Neuronal stem cell (in vitro differentiated cells): ENCODE measurements at regions not wholly inside any gene's neighbourhood (a gene's known extent, or its start where the extent isn't known, plus 50 kb on each side); places are given as distances from the start of the nearest gene placed in this dataset.

Source experiments
- DNase-seq: peaks from one replicate; pipeline ENCODE4 v3.0.0-alpha.2; 2013; ENCODE audit warnings: low spot score
- H2AFZ ChIP-seq: one replicate; pipeline ENCODE4 v1.6.1; 2013; ENCODE audit warnings: mild to moderate bottlenecking, low read length, inconsistent platforms
- H2AK5ac ChIP-seq: 2 replicates; pipeline ENCODE4 v1.6.1; 2013; ENCODE audit warnings: low read depth, mild to moderate bottlenecking, inconsistent platforms, low read length, moderate library complexity, mixed read lengths
- H2BK120ac ChIP-seq: 2 replicates; pipeline ENCODE4 v1.6.1; 2013; ENCODE audit warnings: low read depth, mild to moderate bottlenecking, inconsistent platforms, low read length, moderate library complexity, mixed read lengths
- H2BK12ac ChIP-seq: one replicate; pipeline ENCODE4 v1.6.1; 2013; ENCODE audit warnings: low read length, inconsistent platforms
- H2BK15ac ChIP-seq: 2 replicates; pipeline ENCODE4 v1.6.1; 2013; ENCODE audit warnings: mild to moderate bottlenecking, low read length, inconsistent platforms, mixed read lengths
- H2BK5ac ChIP-seq: one replicate; pipeline ENCODE4 v1.6.1; 2013; ENCODE audit warnings: inconsistent platforms, mild to moderate bottlenecking, low read length, moderate library complexity
- H3K14ac ChIP-seq: one replicate; pipeline ENCODE4 v1.6.1; 2013; ENCODE audit warnings: low read length, inconsistent platforms
- H3K18ac ChIP-seq: 2 replicates; pipeline ENCODE4 v1.6.1; 2013; ENCODE audit warnings: low read length, inconsistent platforms
- H3K23ac ChIP-seq: 2 replicates; pipeline ENCODE4 v1.6.1; 2013; ENCODE audit warnings: low read depth, mild to moderate bottlenecking, mixed read lengths, low read length, inconsistent platforms; ENCODE audit not compliant: poor library complexity
- H3K27ac ChIP-seq: replicated peaks from 3 replicates; pipeline ENCODE4 v1.5.1; 2013; ENCODE audit warnings: low read length, inconsistent platforms
- H3K27me3 ChIP-seq, 3 experiments: 2 replicates each; pipeline ENCODE4 v1.6.1; 2013; ENCODE audit warnings: low read length in 3 of 3, mild to moderate bottlenecking in 2 of 3, inconsistent platforms in 1 of 3, low read depth in 1 of 3, mixed read lengths in 1 of 3, moderate library complexity in 1 of 3; ENCODE audit not compliant: control insufficient read depth in 3 of 3, insufficient read depth in 3 of 3
- H3K36me3 ChIP-seq, 2 donors: replicated peaks in 1 of 2; 2 replicates each; pipeline ENCODE4 v1.6.1; 2013; ENCODE audit warnings: low read length in 2 of 2; ENCODE audit not compliant: control insufficient read depth in 2 of 2, insufficient read depth in 2 of 2
- H3K4ac ChIP-seq: 2 replicates; pipeline ENCODE4 v1.6.1; 2013; ENCODE audit warnings: inconsistent platforms, mild to moderate bottlenecking, low read length, moderate library complexity
- H3K4me1 ChIP-seq, 2 donors: 1 replicate in 1 of 2; 2 replicates in 1 of 2; pipeline ENCODE4 v1.6.1; 2013; ENCODE audit warnings: low read length in 2 of 2, low read depth in 1 of 2; ENCODE audit not compliant: control insufficient read depth in 2 of 2, insufficient read depth in 1 of 2
- H3K4me2 ChIP-seq: one replicate; pipeline ENCODE4 v1.6.1; 2013; ENCODE audit warnings: mild to moderate bottlenecking, low read length, inconsistent platforms; ENCODE audit not compliant: insufficient read depth, poor library complexity, severe bottlenecking
- H3K4me3 ChIP-seq, 2 donors: 2 replicates each; pipeline ENCODE4 v1.5.1; 2013; ENCODE audit warnings: low read length in 2 of 2, mild to moderate bottlenecking in 2 of 2, inconsistent platforms in 1 of 2, moderate library complexity in 1 of 2
- H3K79me1 ChIP-seq: one replicate; pipeline ENCODE4 v1.6.1; 2013; ENCODE audit warnings: low read depth, mild to moderate bottlenecking, inconsistent platforms, low read length, moderate library complexity
- H3K9ac ChIP-seq: one replicate; pipeline ENCODE4 v1.6.1; 2013; ENCODE audit warnings: mild to moderate bottlenecking, low read depth, low read length, inconsistent platforms; ENCODE audit not compliant: poor library complexity
- H3K9me3 ChIP-seq, 2 donors: replicated peaks in 1 of 2; 2 replicates each; pipeline versions ENCODE3 to v1.6.1; 2013; ENCODE audit warnings: low read length in 2 of 2, mild to moderate bottlenecking in 2 of 2, inconsistent platforms in 1 of 2, low read depth in 1 of 2, mixed read lengths in 1 of 2, moderate library complexity in 1 of 2; ENCODE audit not compliant: control insufficient read depth in 2 of 2, insufficient read depth in 1 of 2
- H4K8ac ChIP-seq: one replicate; pipeline ENCODE4 v1.6.1; 2013; ENCODE audit warnings: low read depth, mild to moderate bottlenecking, inconsistent platforms, low read length, moderate library complexity
- H4K91ac ChIP-seq: one replicate; pipeline ENCODE4 v1.6.1; 2013; ENCODE audit warnings: low read length, low read depth, mild to moderate bottlenecking, inconsistent platforms; ENCODE audit not compliant: poor library complexity
- WGBS, 2 donors: extraction: QIAGEN DNeasy Blood & Tissue Kit; methylation state at CpG; one replicate each; pipeline ENCODE4 v1.1.7; 2013; ENCODE audit warnings: missing lambda C conversion rate in 2 of 2, mixed read lengths in 1 of 2; ENCODE audit not compliant: insufficient read length in 2 of 2, insufficient replicate concordance in 1 of 2; ENCODE audit errors: extremely low coverage in 2 of 2; 5-methylcytosine and 5-hydroxymethylcytosine counted together

GRCh38 chr13:22312405-22312803 is 641.5 kb downstream of the FGF9 start:
- no peak overlapping the region for H4K91ac ChIP-seq
- H3K4me2 ChIP-seq: no peak overlapping the region
- no peaks in the 10 kb centered on the region for H3K4me1 ChIP-seq
- H3K23ac ChIP-seq: no peak overlapping the region
- no peak overlapping the region for H2BK12ac ChIP-seq
- DNase-seq: no peak
- H3K4me3 ChIP-seq: no peak overlapping the region
- H2AK5ac ChIP-seq: no peak overlapping the region
- no peak overlapping the region for H3K9ac ChIP-seq
- no peak overlapping the region for H2BK5ac ChIP-seq
- H3K18ac ChIP-seq: no peak overlapping the region
- H3K79me1 ChIP-seq: no peaks in the 10 kb centered on the region
- H2BK15ac ChIP-seq: no peak overlapping the region
- H2AFZ ChIP-seq: no peak overlapping the region
- no peak overlapping the region for H4K8ac ChIP-seq
- H3K4ac ChIP-seq: no peak overlapping the region
- WGBS, 2 donors: no CpG with 5 or more reads among the region's 2 CpGs
- H3K27me3 ChIP-seq: no peaks in the 10 kb centered on the region
- H3K14ac ChIP-seq: no peak overlapping the region
- no peaks in the 10 kb centered on the region for H3K9me3 ChIP-seq
- H3K27ac ChIP-seq: no peak overlapping the region
- no peaks in the 10 kb centered on the region for H3K36me3 ChIP-seq
- H2BK120ac ChIP-seq: no peak overlapping the region

GRCh38 chr13:22316494-22317025 is 645.7 kb downstream of the FGF9 start:
- no peaks in the 10 kb centered on the region for H3K36me3 ChIP-seq
- no peak overlapping the region for H3K4me2 ChIP-seq
- no peak overlapping the region for H3K23ac ChIP-seq
- no peak overlapping the region for H2BK120ac ChIP-seq
- H2AK5ac ChIP-seq: peak overlapping the region; percentile 20
- no peak overlapping the region for H3K27ac ChIP-seq
- no peak overlapping the region for H3K14ac ChIP-seq
- H3K4me1 ChIP-seq: peaks cover 0 to 2% of the 10 kb centered on the region in 2 donors
- no CpG with 5 or more reads among the region's 8 CpGs for WGBS, 2 donors
- no peaks in the 10 kb centered on the region for H3K9me3 ChIP-seq
- H2BK12ac ChIP-seq: peak overlapping the region; percentile 99
- peak overlapping the region; percentile 81 for H3K18ac ChIP-seq
- no peak for DNase-seq
- no peak overlapping the region for H3K4me3 ChIP-seq
- no peak overlapping the region for H4K91ac ChIP-seq
- no peak overlapping the region for H4K8ac ChIP-seq
- no peak overlapping the region for H3K9ac ChIP-seq
- peak overlapping the region; percentile 86 for H2BK15ac ChIP-seq
- no peak overlapping the region for H2AFZ ChIP-seq
- H2BK5ac ChIP-seq: peak overlapping the region; percentile 84
- H3K4ac ChIP-seq: no peak overlapping the region
- no peaks in the 10 kb centered on the region for H3K27me3 ChIP-seq
- H3K79me1 ChIP-seq: no peaks in the 10 kb centered on the region

- no peak overlapping the region for H3K23ac ChIP-seq
- no peak overlapping the region for H3K4me2 ChIP-seq
- H4K91ac ChIP-seq: no peak overlapping the region
- no peak overlapping the region for H2AK5ac ChIP-seq
- H3K18ac ChIP-seq: no peak overlapping the region
- H4K8ac ChIP-seq: no peak overlapping the region
- H3K14ac ChIP-seq: no peak overlapping the region
- peaks cover 0 to 2% of the 10 kb centered on the region in 2 donors for H3K4me1 ChIP-seq
- no peak overlapping the region for H3K27ac ChIP-seq
- H2BK5ac ChIP-seq: no peak overlapping the region
- no CpG with 5 or more reads among the region's 3 CpGs for WGBS, 2 donors
- no peak overlapping the region for H2BK15ac ChIP-seq
- H3K9ac ChIP-seq: no peak overlapping the region
- H3K27me3 ChIP-seq: no peaks in the 10 kb centered on the region
- no peaks in the 10 kb centered on the region for H3K79me1 ChIP-seq
- H3K4ac ChIP-seq: no peak overlapping the region
- H3K4me3 ChIP-seq: no peak overlapping the region
- H3K36me3 ChIP-seq: no peaks in the 10 kb centered on the region
- H3K9me3 ChIP-seq: no peaks in the 10 kb centered on the region
- H2AFZ ChIP-seq: no peak overlapping the region
- H2BK12ac ChIP-seq: no peak overlapping the region
- no peak overlapping the region for H2BK120ac ChIP-seq
- DNase-seq: no peak
Measured at GRCh38 chr13:22320991-22321390, 650.1 kb downstream of the FGF9 start.

GRCh38 chr13:22325761-22326160 is 654.9 kb downstream of the FGF9 start:
- no peak overlapping the region for H4K8ac ChIP-seq
- WGBS, 2 donors: no CpG with 5 or more reads among the region's 3 CpGs
- no peak overlapping the region for H2BK5ac ChIP-seq
- no peaks in the 10 kb centered on the region for H3K9me3 ChIP-seq
- no peak overlapping the region for H3K23ac ChIP-seq
- no peaks in the 10 kb centered on the region for H3K36me3 ChIP-seq
- no peaks in the 10 kb centered on the region for H3K4me1 ChIP-seq
- H3K14ac ChIP-seq: no peak overlapping the region
- no peak overlapping the region for H3K4ac ChIP-seq
- no peaks in the 10 kb centered on the region for H3K79me1 ChIP-seq
- no peak overlapping the region for H2BK120ac ChIP-seq
- H2BK15ac ChIP-seq: no peak overlapping the region
- H2AFZ ChIP-seq: no peak overlapping the region
- H4K91ac ChIP-seq: no peak overlapping the region
- no peak overlapping the region for H3K4me3 ChIP-seq
- no peak overlapping the region for H3K27ac ChIP-seq
- H2BK12ac ChIP-seq: no peak overlapping the region
- no peak overlapping the region for H2AK5ac ChIP-seq
- no peak for DNase-seq
- no peak overlapping the region for H3K9ac ChIP-seq
- no peaks in the 10 kb centered on the region for H3K27me3 ChIP-seq
- H3K4me2 ChIP-seq: no peak overlapping the region
- no peak overlapping the region for H3K18ac ChIP-seq
